OCI-LY7 (cell line): ENCODE measurements at regions not wholly inside any gene's neighbourhood (a gene's known extent, or its start where the extent isn't known, plus 50 kb on each side); places are given as distances from the start of the nearest gene placed in this dataset.

ENCODE experiments used
- BruUV-seq: library from RNA; stranded (reverse); fragments of 400-500 nt; replicated peaks from 2 replicates; lab custom pipeline; 2021; lab: Mats Ljungman, UMichigan
- CTCF ChIA-PET: fragments of 300-600 bp; sonication (Branson Sonifier 250); formaldehyde crosslinking; loops from one replicate; lab custom pipeline; 2022; ENCODE audit warnings: antibody characterized with exemption; ENCODE audit not compliant: unreplicated experiment; lab: Charles Lee
- POLR2A ChIA-PET: fragments of 300-600 bp; sonication (Branson Sonifier 250); formaldehyde crosslinking; loops from one replicate; lab custom pipeline; 2022; ENCODE audit warnings: antibody characterized with exemption; lab: Charles Lee
- DNase-seq: peaks from one replicate; pipeline ENCODE4 v3.0.0-alpha.2; 2015; ENCODE audit warnings: low spot score
- H2AFZ ChIP-seq: fragments of 200-600 bp; sonication (generic), shearing (Covaris generic); 2 replicates; pipeline ENCODE4 v1.6.1; 2014; ENCODE audit warnings: mild to moderate bottlenecking, antibody characterized with exemption, low read length, moderate library complexity
- H3K27ac ChIP-seq: fragments of 200-600 bp; sonication (generic); 2 replicates; pipeline ENCODE4 v1.5.1; 2014; ENCODE audit warnings: mixed run types, low read depth, mild to moderate bottlenecking, moderate library complexity, low read length, inconsistent platforms; ENCODE audit not compliant: poor library complexity, severe bottlenecking
- H3K36me3 ChIP-seq: fragments of 200-600 bp; sonication (generic); 2 replicates; pipeline ENCODE4 v1.6.1; 2014; ENCODE audit warnings: mild to moderate bottlenecking, antibody characterized with exemption, low read length, moderate library complexity, mixed read lengths; ENCODE audit not compliant: insufficient read depth
- H3K4me1 ChIP-seq: fragments of 200-600 bp; sonication (generic); 2 replicates; pipeline ENCODE4 v1.5.1; 2014; ENCODE audit warnings: mild to moderate bottlenecking, low read length; ENCODE audit not compliant: insufficient read depth, poor library complexity, severe bottlenecking
- H3K4me2 ChIP-seq: fragments of 200-600 bp; sonication (generic); 2 replicates; pipeline ENCODE4 v1.6.1; 2014; ENCODE audit warnings: mild to moderate bottlenecking, low read length
- H3K4me3 ChIP-seq: fragments of 200-600 bp; sonication (generic); 2 replicates; pipeline ENCODE4 v1.5.1; 2014; ENCODE audit warnings: mild to moderate bottlenecking, low read depth, low read length; ENCODE audit not compliant: poor library complexity, severe bottlenecking
- H3K79me2 ChIP-seq: fragments of 200-600 bp; sonication (generic); 2 replicates; pipeline ENCODE4 v1.6.1; 2016; ENCODE audit warnings: low read depth, mild to moderate bottlenecking, low read length, moderate library complexity, mixed read lengths; ENCODE audit not compliant: insufficient read depth
- H3K9me2 ChIP-seq: fragments of 200-600 bp; sonication (generic); 2 replicates; pipeline ENCODE4 v1.6.1; 2016; ENCODE audit warnings: mild to moderate bottlenecking, low read length, mixed read lengths; ENCODE audit not compliant: insufficient read depth
- H3K9me3 ChIP-seq: fragments of 200-600 bp; sonication (generic); 2 replicates; pipeline ENCODE4 v1.6.1; 2014; ENCODE audit warnings: mild to moderate bottlenecking, mixed run types, low read length, mixed read lengths
- H4K20me1 ChIP-seq: fragments of 200-600 bp; sonication (generic); 2 replicates; pipeline ENCODE4 v1.6.1; 2014; ENCODE audit warnings: mild to moderate bottlenecking, antibody characterized with exemption, low read length, moderate library complexity, mixed read lengths; ENCODE audit not compliant: insufficient read depth
- EZH2phosphoT487 ChIP-seq: fragments of 200-600 bp; sonication (generic); IDR thresholded peaks from 2 replicates; pipeline ENCODE4 v1.6.1; 2018; ENCODE audit warnings: low read depth, borderline replicate concordance, mild to moderate bottlenecking, mixed run types, antibody characterized with exemption, low read length, moderate library complexity, mixed read lengths
- intact Hi-C: fragments of 100-400 bp; cut with micrococcal nuclease; formaldehyde crosslinking; loops from one replicate; pipeline ENCODE4 v1.10.0; 2022; ENCODE audit not compliant: unreplicated experiment
- TF ChIP-seq, protein P1 (sequence below): fragments of 200-600 bp; sonication (generic); conservative IDR thresholded peaks from 2 replicates; pipeline ENCODE4 v1.5.1; 2014; ENCODE audit warnings: mild to moderate bottlenecking, antibody characterized with exemption, low read length, moderate library complexity, mixed read lengths

DNA sequence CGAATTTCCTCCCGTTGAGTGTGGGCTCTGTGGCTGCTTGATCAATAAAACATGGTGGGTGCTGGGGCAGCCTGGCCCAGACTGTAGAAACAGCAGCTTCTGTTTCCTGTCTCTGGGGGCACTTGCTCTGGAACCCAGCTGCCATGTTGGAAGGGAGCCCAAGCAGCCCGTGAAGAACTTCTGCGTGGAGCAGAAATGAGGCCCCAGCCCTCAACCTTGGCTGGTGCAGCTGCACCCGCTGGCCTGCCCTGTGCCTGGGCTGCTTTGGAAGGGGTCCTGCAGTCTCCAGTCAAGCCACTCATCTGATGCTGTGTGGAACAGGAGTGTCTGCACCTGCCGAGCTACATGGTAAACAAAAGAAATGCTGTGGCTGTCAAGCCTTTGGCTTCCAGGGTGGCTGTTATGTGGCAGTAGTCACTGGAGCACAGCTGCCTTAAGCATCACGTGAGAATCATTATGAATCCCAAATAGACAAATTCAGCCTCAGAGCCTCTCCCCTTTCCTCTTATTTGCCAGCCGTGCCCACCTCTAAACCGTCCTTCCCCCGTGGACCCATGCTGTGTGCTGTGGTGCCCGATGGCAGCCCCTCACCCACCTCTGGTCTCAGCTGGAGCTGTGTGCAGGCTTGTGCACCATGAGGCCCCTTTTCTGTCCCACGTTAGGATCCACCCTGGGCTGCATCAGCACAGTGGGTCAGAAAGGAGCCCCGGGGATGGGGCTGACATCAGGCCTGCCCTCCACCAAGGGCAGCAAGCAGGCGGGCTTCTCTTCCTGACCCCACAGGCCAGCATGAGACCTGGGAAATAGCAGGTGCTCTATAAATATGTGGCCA, 134.0 kb upstream of the HDAC4 start:
- no peaks in the 10 kb centered on the region for H3K4me1 ChIP-seq
- TF ChIP-seq EZH2phosphoT487, result no peak
- TF ChIP-seq, protein P1, sequence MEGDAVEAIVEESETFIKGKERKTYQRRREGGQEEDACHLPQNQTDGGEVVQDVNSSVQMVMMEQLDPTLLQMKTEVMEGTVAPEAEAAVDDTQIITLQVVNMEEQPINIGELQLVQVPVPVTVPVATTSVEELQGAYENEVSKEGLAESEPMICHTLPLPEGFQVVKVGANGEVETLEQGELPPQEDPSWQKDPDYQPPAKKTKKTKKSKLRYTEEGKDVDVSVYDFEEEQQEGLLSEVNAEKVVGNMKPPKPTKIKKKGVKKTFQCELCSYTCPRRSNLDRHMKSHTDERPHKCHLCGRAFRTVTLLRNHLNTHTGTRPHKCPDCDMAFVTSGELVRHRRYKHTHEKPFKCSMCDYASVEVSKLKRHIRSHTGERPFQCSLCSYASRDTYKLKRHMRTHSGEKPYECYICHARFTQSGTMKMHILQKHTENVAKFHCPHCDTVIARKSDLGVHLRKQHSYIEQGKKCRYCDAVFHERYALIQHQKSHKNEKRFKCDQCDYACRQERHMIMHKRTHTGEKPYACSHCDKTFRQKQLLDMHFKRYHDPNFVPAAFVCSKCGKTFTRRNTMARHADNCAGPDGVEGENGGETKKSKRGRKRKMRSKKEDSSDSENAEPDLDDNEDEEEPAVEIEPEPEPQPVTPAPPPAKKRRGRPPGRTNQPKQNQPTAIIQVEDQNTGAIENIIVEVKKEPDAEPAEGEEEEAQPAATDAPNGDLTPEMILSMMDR, result no peak
- intact Hi-C loops, result no loop called here
- no TSS peak for BruUV-seq
- no peak overlapping the region for H2AFZ ChIP-seq
- no peaks in the 10 kb centered on the region for H4K20me1 ChIP-seq
- H3K36me3 ChIP-seq, result no peaks in the 10 kb centered on the region
- no peak overlapping the region for H3K4me3 ChIP-seq
- no peaks in the 10 kb centered on the region for H3K79me2 ChIP-seq
- no peak overlapping the region for H3K4me2 ChIP-seq
- H3K9me2 ChIP-seq, result no peaks in the 10 kb centered on the region
- ChIA-PET CTCF (no interaction called here), POLR2A (interaction anchor here (0.7 kb wide), 1 partner anchor 171 kb away, joined by 3 read pairs; no protein-coding TSS in a partner anchor)
- H3K27ac ChIP-seq, result no peak overlapping the region
- no peaks in the 10 kb centered on the region for H3K9me3 ChIP-seq
- no peak for DNase-seq

DNA sequence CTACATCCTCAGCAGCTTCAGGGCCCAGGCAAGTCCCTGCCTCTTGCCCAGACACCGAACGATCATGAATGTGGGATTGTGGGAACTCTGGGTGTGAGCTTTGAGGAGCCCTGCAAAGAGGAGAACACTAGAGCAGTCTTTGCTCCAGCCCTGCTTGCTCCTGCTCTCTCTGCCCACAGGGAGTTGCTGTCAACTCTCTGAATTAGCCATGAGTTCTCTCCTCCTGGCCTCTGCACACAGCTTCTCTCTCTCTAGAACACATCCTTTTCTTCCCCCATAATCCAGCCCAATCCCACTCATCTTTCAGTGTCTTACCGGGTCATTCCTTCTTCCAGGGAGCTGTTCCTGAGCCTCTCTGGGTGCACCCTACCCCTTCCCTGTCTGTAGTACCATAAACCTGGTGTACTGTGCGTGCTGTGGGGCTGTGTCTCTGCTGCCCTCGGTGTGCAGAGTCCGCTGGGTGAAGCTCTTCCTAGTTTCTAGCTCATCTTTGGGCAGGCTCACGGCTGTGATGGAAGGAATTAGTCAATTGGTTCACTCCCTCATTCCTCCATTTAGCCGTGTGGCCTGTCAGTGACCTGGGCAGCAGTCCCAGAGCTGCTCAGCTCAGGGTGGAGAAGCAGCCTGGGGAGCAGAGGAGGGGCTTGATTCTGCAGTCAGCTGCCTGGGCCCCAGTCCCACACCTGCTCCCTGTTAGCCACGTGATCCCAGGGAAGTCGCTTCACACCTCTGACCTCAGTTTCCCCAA, 132.9 kb upstream of the HDAC4 start:
- Histone ChIP-seq H3K4me1 (no peaks in the 10 kb centered on the region), H3K4me3 (no peak overlapping the region), H2AFZ (no peak overlapping the region), H3K9me2 (no peaks in the 10 kb centered on the region), H3K36me3 (no peaks in the 10 kb centered on the region), H4K20me1 (no peaks in the 10 kb centered on the region), H3K79me2 (no peaks in the 10 kb centered on the region), H3K9me3 (no peaks in the 10 kb centered on the region), H3K4me2 (no peak overlapping the region), H3K27ac (no peak overlapping the region)
- ChIA-PET CTCF (no interaction called here), POLR2A (no interaction called here)
- no peak for DNase-seq
- no peak for TF ChIP-seq EZH2phosphoT487
- TF ChIP-seq, protein P1, result no peak
- BruUV-seq, result no TSS peak
- intact Hi-C loops, result no loop called here

DNA sequence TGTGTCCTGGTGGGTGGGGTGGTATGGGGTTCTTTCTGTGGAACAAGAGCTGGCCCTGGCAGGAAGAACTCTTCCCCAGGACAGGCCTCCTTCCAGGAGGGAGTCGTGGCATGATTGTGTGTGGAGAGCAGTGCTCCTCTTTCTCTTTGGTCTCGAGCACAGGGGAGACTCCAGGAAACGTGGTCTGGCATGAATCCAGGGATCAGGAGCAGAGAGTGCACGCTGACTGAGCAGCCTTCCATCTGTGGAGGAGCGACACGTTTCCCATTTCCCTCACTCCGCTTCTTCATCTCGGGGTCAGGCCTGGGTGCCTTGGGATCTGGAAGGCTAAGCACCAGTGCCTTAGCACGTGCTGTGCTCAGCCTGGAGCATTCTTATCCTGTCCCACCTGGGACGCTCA, 132.0 kb upstream of the HDAC4 start:
- no peak for DNase-seq
- Histone ChIP-seq H3K79me2 (no peaks in the 10 kb centered on the region), H3K9me2 (no peaks in the 10 kb centered on the region), H3K4me3 (no peak overlapping the region), H4K20me1 (no peaks in the 10 kb centered on the region), H3K4me1 (no peaks in the 10 kb centered on the region), H3K27ac (no peak overlapping the region), H3K4me2 (no peak overlapping the region), H3K9me3 (no peaks in the 10 kb centered on the region), H3K36me3 (no peaks in the 10 kb centered on the region), H2AFZ (no peak overlapping the region)
- POLR2A ChIA-PET, result no interaction called here
- TF ChIP-seq, protein P1, result no peak
- TF ChIP-seq EZH2phosphoT487, result no peak
- intact Hi-C loops, result no loop called here
- CTCF ChIA-PET, result no interaction called here
- no TSS peak for BruUV-seq
